IPS DF 6.9 (cell line): ENCODE measurements at regions not wholly inside any gene's neighbourhood (a gene's known extent, or its start where the extent isn't known, plus 50 kb on each side); places are given as distances from the start of the nearest gene placed in this dataset.
"Not testable (repeated sequence)": the region's sequence is repeated elsewhere in the genome, so short reads cannot be mapped to it uniquely, and the experiment has no call there.

ENCODE experiments used
- DNase-seq: peaks from one replicate; pipeline ENCODE4 v3.0.0-alpha.2; 2013; ENCODE audit warnings: low read depth, low spot score
- H3K27ac ChIP-seq: one replicate; pipeline ENCODE4 v1.5.1; 2013; ENCODE audit warnings: low read length, control low read depth
- H3K27me3 ChIP-seq: 2 replicates; pipeline ENCODE4 v1.6.1; 2013; ENCODE audit warnings: mild to moderate bottlenecking, low read length; ENCODE audit not compliant: control insufficient read depth, insufficient read depth
- H3K36me3 ChIP-seq: 2 replicates; pipeline ENCODE4 v1.6.1; 2013; ENCODE audit warnings: low read length; ENCODE audit not compliant: control insufficient read depth, insufficient read depth
- H3K4me1 ChIP-seq: 2 replicates; pipeline ENCODE4 v1.6.1; 2013; ENCODE audit warnings: low read length; ENCODE audit not compliant: control insufficient read depth, insufficient read depth
- H3K4me3 ChIP-seq: 2 replicates; pipeline ENCODE4 v1.5.1; 2013; ENCODE audit warnings: mild to moderate bottlenecking, low read length
- H3K9me3 ChIP-seq: 2 replicates; pipeline ENCODE4 v1.6.1; 2013; ENCODE audit warnings: low read length, inconsistent platforms; ENCODE audit not compliant: control insufficient read depth, insufficient read depth
- WGBS: extraction: QIAGEN DNeasy Blood & Tissue Kit; methylation state at CpG from one replicate; pipeline ENCODE4 v1.1.7; 2013; ENCODE audit warnings: mixed read lengths, missing lambda C conversion rate; ENCODE audit not compliant: insufficient read length, insufficient coverage; 5-methylcytosine and 5-hydroxymethylcytosine counted together

DNA sequence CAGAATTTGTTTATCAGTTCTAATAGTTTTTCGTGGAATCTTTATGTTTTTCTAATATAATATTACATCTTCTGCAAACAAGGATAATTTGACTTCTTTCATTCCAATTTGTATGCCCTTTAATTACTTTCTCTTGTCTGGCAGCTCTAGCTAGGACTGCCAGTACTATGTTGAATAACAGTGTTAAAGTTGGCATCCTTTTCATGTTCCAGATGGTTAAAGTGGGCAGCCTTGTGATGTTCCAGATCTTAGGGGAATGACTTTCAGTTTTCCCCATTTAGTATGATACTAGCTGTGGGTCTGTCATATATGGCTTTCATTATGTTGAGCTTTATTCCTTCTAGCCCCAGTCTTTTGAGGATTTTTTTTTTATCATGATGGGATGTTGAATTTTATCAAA, 220.6 kb upstream of the WDFY3 start:
- no peak overlapping the region for H3K4me3 ChIP-seq
- H3K4me1 ChIP-seq, result no peaks in the 10 kb centered on the region
- no peak for DNase-seq
- H3K27me3 ChIP-seq, result no peaks in the 10 kb centered on the region
- no CpG with 5 or more reads among the region's 1 CpG for WGBS
- no peaks in the 10 kb centered on the region for H3K9me3 ChIP-seq
- no peaks in the 10 kb centered on the region for H3K36me3 ChIP-seq
- H3K27ac ChIP-seq, result no peak overlapping the region

DNA sequence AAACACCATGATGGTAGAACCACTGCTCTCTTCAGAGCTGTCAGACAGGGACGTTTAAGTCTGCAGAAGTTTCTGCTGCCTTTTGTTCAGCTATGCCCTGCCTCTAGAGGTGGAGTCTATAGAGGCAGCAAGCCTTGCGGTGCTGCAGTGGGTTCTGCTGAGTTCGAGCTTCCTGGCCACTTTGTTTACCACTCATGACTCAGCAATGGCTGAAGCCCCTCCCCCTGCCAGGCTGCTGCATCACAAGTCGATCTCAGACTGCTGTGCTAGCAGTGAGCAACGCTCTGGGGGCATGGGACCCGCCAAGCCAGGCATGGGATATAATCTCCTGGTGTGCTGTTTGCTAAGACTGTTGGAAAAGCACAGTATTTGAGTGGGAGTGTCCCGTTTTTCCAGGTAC, 229.5 kb upstream of the WDFY3 start:
- not testable (repeated sequence) for H3K36me3 ChIP-seq, H3K27me3 ChIP-seq, H3K4me1 ChIP-seq, H3K27ac ChIP-seq, H3K4me3 ChIP-seq, DNase-seq, H3K9me3 ChIP-seq
- no CpG with 5 or more reads among the region's 7 CpGs for WGBS

DNA sequence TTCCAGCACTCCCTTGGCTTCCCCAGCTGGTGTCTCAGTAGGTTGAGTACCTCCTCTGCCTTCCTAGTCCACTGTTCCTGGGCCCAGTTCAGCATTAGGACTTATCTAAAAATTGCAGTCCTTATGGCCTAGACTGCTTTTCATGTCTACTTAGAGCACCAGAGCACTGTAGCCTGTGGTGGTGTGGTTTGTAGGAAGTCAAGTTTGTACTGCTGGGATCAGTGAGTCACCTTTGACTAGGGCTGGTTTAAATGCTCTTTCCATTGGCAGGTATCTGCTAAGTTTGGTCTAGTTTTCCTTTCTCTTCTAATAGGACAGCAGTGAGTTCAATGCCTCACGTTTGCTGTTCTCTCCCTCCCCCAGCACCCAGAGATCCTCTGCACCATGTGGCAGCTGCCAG, 233.6 kb upstream of the WDFY3 start:
- Histone ChIP-seq H3K4me1 (no peaks in the 10 kb centered on the region), H3K36me3 (no peaks in the 10 kb centered on the region), H3K27ac (no peak overlapping the region), H3K4me3 (no peak overlapping the region), H3K9me3 (no peaks in the 10 kb centered on the region), H3K27me3 (no peaks in the 10 kb centered on the region)
- WGBS, result no CpG with 5 or more reads among the region's 1 CpG
- no peak for DNase-seq

DNA sequence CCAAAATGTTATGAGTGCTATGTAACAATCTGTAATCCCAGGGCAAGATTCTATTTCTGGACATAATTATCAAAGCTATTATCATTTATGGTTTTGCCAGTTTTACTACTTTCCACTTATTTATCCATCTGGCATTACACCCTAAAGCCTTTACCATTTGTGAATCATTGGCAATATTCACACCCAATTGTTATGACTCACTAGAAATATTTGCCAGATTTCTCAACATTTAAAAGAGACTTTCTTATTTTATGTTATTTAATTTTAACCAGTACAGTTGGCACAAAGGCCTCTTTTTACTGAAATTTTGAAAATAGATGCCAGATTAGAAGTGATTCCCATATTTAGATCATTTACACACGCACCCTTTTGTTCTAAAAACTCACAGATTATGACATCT, 242.7 kb upstream of the WDFY3 start:
- no CpG with 5 or more reads among the region's 1 CpG for whole genome bisulfite sequencing

DNA sequence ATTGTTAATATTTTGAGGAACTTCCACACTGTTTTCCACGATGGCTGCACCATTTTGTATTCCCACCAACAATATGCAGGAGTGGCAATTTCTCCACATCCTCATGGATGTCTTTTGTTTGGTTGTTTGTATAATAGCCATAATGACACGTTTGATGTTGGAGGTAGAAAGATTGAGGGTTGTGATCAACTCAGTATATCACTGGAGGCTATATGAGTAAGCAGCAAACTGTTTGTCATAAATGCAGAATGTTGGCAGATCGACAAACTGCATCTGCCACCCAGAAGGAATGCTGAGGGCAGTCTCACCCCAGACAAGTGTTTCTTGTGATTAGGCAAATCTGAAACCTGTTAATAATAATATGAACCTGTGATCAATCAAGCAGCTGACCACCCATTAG, 243.9 kb upstream of the WDFY3 start:
- Histone ChIP-seq H3K4me1 (no peaks in the 10 kb centered on the region), H3K9me3 (no peaks in the 10 kb centered on the region), H3K27ac (no peak overlapping the region), H3K27me3 (no peaks in the 10 kb centered on the region), H3K4me3 (no peak overlapping the region), H3K36me3 (no peaks in the 10 kb centered on the region)
- no CpG with 5 or more reads among the region's 3 CpGs for WGBS
- no peak for DNase-seq

More for the DNA sequence above, 242.7 kb upstream of the WDFY3 start:
- no peaks in the 10 kb centered on the region for H3K4me1 ChIP-seq
- H3K4me3 ChIP-seq, result no peak overlapping the region
- no peaks in the 10 kb centered on the region for H3K27me3 ChIP-seq
- H3K9me3 ChIP-seq, result no peaks in the 10 kb centered on the region
- no peak overlapping the region for H3K27ac ChIP-seq
- no peak for DNase-seq
- H3K36me3 ChIP-seq, result no peaks in the 10 kb centered on the region

DNA sequence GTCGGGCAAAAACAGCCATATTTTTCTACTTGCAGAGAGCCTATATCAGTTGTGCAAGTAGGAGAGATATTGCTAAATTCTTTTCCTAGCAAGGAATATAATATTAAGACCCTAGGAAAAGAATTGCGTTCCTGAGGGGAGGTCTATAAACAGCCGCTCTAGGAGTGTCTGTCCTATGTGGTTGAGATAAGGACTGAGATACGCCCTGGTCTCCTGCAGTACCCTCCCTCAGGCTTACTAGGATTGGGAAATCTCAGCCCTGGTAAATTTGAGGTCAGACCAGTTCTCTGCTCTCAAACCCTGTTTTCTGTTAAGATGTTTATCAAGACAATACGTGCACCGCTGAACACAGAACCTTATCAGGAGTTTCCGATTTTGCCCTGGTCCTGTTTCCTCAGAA, 250.1 kb upstream of the WDFY3 start:
- not testable (repeated sequence) for H3K27ac ChIP-seq, H3K4me1 ChIP-seq, H3K9me3 ChIP-seq, DNase-seq, H3K27me3 ChIP-seq, H3K4me3 ChIP-seq, H3K36me3 ChIP-seq
- no CpG with 5 or more reads among the region's 7 CpGs for WGBS

DNA sequence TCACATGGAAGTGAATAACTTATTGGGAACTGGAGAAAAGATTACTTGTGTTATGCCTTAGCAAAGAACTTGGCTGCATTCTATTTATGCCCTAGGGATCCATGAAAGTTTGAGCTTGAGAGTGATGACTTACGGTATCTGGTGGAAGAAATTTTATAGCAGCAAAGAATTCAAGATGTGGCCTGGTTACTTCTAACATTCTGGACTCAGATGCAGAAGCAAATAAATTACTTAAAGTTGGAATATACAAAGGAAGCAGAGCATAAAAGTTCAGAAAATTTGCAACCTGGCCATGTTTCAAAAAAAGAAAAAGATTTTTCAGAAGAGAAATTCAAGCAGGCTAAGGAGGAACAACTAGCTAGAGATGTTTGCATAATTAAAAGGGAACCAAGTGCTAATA, 252.3 kb upstream of the WDFY3 start:
- WGBS, result no CpG with 5 or more reads among the region's 1 CpG
- H3K36me3 ChIP-seq, result no peaks in the 10 kb centered on the region
- no peaks in the 10 kb centered on the region for H3K4me1 ChIP-seq
- no peak for DNase-seq
- no peaks in the 10 kb centered on the region; the same call in 1 of the 2 replicates for H3K9me3 ChIP-seq
- H3K4me3 ChIP-seq, result no peak overlapping the region
- H3K27me3 ChIP-seq, result no peaks in the 10 kb centered on the region
- H3K27ac ChIP-seq, result no peak overlapping the region

DNA sequence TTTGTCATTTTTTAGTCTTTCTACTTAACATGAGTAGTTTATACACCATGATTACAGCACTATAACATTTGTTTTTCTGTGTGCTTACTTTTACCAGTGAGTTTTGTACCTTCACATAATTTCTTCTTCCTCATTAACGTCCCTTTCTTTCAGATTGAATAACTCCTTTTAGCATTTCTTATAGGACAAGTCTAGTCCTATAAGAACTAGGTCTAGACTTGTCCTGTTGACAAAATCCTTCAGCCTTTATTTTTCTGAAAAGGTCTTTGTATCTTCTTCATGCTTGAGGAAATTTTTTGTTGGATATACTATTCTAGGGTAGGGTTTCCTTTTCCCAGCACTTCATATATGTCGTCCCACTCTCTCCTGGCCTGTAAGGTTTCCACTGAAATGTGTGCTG, 253.3 kb upstream of the ARHGAP24 start:
- H3K27me3 ChIP-seq, result no peaks in the 10 kb centered on the region
- H3K36me3 ChIP-seq, result no peaks in the 10 kb centered on the region
- no peaks in the 10 kb centered on the region for H3K4me1 ChIP-seq
- no peaks in the 10 kb centered on the region; the same call in 1 of the 2 replicates for H3K9me3 ChIP-seq
- no peak for DNase-seq
- H3K27ac ChIP-seq, result no peak overlapping the region
- no peak overlapping the region for H3K4me3 ChIP-seq
- WGBS, result no CpG with 5 or more reads among the region's 2 CpGs

DNA sequence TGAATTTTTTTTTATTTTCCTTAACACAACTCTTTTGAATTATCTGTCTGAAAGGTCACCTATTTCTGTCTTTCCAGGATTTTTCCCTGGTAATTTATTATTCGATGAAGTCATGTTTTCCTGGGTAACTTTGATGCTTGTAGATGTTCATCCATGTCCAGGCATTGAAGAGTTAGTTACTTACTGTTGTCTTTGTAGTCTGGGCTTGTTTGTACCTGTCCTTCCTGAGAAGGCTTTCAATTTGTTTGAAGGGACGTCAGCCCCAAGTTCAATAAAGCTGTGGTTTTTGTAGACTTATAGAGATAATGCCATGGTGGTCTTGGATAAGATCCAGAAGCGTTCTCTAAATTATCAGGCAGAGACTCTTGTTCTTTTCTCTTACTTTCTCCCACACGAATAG, 252.4 kb upstream of the ARHGAP24 start:
- no CpG with 5 or more reads among the region's 4 CpGs for WGBS

DNA sequence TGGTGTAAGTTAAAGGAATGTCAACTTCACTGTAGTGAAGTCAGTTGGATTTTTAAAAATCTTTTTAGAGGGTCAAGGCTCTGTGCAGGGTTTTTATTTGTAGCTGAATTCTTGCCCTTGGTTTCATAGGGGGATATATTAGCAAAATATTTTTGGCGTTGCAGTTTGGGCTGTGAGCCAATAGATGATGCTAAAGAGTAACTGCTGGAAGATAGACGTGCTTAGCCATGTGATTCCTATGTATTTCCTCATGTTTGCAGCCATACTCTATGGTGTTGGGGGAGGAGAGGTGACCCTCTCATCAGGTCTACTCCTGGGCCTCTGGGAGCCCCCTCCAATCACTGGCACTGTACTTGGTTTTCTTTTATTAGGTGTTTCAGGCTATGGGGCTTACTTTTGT, 246.7 kb upstream of the ARHGAP24 start:
- no peaks in the 10 kb centered on the region for H3K9me3 ChIP-seq
- H3K4me1 ChIP-seq, result no peaks in the 10 kb centered on the region
- H3K27ac ChIP-seq, result no peak overlapping the region
- DNase-seq, result no peak
- WGBS, result no CpG with 5 or more reads among the region's 2 CpGs
- no peaks in the 10 kb centered on the region for H3K36me3 ChIP-seq
- no peaks in the 10 kb centered on the region for H3K27me3 ChIP-seq
- no peak overlapping the region for H3K4me3 ChIP-seq

More for the DNA sequence above, 252.4 kb upstream of the ARHGAP24 start:
- H3K4me3 ChIP-seq, result no peak overlapping the region
- no peaks in the 10 kb centered on the region for H3K4me1 ChIP-seq
- no peak overlapping the region for H3K27ac ChIP-seq
- no peaks in the 10 kb centered on the region for H3K27me3 ChIP-seq
- no peak for DNase-seq
- H3K36me3 ChIP-seq, result no peaks in the 10 kb centered on the region
- H3K9me3 ChIP-seq, result no peaks in the 10 kb centered on the region; the same call in 1 of the 2 replicates

DNA sequence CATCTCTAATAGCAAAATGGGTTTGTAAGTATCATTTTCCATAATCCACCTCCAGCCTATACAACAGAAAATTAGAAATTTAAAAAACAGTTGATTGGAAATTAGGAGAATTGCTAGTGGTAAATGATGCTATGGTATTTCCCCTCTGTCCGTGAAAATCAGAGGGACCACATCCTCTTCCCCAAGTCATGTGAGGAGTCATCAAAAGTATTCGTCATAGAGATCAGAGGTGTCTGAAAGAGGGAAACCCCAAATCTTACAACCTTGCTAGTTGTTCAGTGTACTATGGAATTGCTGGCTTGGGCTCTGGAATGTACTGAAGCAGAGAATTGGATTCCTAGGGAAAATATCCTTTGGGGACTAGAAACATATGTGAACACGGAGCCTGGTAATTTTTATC, 241.4 kb upstream of the ARHGAP24 start:
- Histone ChIP-seq H3K27ac (no peak overlapping the region), H3K4me3 (no peak overlapping the region), H3K9me3 (no peaks in the 10 kb centered on the region), H3K27me3 (no peaks in the 10 kb centered on the region), H3K36me3 (no peaks in the 10 kb centered on the region), H3K4me1 (no peaks in the 10 kb centered on the region)
- WGBS, result no CpG with 5 or more reads among the region's 3 CpGs
- DNase-seq, result no peak
